MG63 (cell line): ENCODE measurements at regions not wholly inside any gene's neighbourhood (a gene's known extent, or its start where the extent isn't known, plus 50 kb on each side); places are given as distances from the start of the nearest gene placed in this dataset.
A peak's percentile ranks its signal among the peaks of the same experiment; 100 is the strongest.
"Not testable (repeated sequence)": the region's sequence is repeated elsewhere in the genome, so short reads cannot be mapped to it uniquely, and the experiment has no call there.

Source experiments
- DNase-seq: peaks from one replicate; pipeline ENCODE4 v3.0.0-alpha.2; 2020
- H3K27me3 ChIP-seq: fragments of 250-450 bp; sonication (Bioruptor Pico); 2 replicates; pipeline ENCODE4 v1.5.1; 2020; ENCODE audit warnings: mild to moderate bottlenecking, moderate library complexity
- H3K36me3 ChIP-seq: fragments of 250-450 bp; sonication (Bioruptor Pico); 2 replicates; pipeline ENCODE4 v1.5.1; 2020; ENCODE audit warnings: mild to moderate bottlenecking, moderate library complexity
- H3K4me3 ChIP-seq: fragments of 250-450 bp; sonication (Bioruptor Pico); 2 replicates; pipeline ENCODE4 v1.5.1; 2020; ENCODE audit warnings: mild to moderate bottlenecking, moderate library complexity
- H3K9me3 ChIP-seq: fragments of 250-450 bp; sonication (Bioruptor Pico); 2 replicates; pipeline ENCODE4 v1.5.1; 2020; ENCODE audit warnings: mild to moderate bottlenecking, moderate library complexity

DNA sequence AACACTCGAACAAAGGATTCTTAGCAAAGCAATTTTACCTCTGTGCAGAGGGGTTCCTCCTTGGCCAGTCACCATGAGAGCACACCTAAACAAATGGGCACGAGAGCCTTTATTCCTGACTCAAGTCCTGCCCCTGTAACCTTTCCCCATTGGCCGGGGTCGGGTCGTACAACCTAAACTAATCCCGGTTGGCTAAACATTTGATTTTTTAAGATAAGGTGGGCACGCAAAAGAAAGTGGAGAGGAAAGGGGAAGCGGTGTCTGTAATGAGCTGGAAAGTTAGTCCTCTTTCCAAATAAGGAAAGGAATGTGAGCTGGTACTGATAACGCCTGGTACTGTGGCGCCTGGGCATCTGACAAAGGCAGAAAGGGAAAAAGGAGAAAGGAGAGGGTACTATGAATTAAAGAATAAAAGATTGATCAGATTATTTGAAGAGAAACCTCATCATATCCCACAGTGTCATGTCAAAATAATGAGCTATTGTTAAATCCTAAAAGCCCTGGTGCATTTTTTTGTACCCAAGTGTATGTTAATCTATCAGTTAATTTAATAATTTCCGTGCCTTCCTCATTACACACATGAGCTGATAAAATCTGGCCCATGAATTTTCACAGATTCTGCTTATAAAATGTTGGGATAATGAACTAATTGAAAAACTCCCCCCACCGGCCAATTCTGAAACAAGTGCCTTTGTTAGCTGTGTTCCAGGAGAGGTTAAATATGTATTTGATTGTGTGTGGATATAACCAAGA, 335.7 kb downstream of the RFC3 start:
- no peaks in the 10 kb centered on the region for H3K27me3 ChIP-seq
- H3K4me3 ChIP-seq, result no peak overlapping the region
- DNase-seq, result no peak
- no peaks in the 10 kb centered on the region for H3K9me3 ChIP-seq
- no peaks in the 10 kb centered on the region for H3K36me3 ChIP-seq

DNA sequence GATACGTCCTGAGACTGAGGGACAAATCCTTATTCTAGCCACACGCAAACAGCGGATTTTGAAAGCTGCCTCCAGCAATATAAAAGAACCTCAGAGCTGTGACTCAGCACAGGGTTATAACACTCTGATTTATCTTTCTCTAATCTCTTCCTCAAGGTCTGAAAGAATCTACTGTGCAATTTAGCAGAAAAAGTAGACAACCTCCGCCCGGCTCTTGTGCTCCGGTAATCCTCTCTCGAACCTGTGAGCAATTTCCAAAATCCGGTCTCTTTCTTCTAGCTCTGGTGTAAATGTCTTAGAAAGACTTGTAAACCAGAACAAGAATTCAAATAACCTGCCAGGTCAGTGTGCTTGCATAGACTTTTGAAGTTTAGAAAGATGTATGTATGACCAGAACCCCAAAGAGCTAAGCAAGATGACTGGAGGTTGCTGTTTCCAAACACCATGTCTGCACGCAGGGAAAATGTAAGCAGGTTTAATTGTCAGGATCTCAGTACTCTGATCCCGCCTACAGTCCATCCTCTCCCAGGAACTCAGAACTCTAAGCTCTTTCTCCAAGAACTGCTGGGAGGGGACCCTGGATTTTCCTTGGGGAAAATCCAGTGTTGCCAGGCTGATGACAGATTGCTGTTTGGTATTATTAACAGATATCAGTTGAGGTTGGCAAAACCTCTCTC, 338.1 kb downstream of the RFC3 start:
- Histone ChIP-seq H3K9me3 (no peaks in the 10 kb centered on the region), H3K36me3 (no peaks in the 10 kb centered on the region), H3K27me3 (no peaks in the 10 kb centered on the region), H3K4me3 (peak overlapping the region; percentile 18)
- peak; percentile 12 for DNase-seq

DNA sequence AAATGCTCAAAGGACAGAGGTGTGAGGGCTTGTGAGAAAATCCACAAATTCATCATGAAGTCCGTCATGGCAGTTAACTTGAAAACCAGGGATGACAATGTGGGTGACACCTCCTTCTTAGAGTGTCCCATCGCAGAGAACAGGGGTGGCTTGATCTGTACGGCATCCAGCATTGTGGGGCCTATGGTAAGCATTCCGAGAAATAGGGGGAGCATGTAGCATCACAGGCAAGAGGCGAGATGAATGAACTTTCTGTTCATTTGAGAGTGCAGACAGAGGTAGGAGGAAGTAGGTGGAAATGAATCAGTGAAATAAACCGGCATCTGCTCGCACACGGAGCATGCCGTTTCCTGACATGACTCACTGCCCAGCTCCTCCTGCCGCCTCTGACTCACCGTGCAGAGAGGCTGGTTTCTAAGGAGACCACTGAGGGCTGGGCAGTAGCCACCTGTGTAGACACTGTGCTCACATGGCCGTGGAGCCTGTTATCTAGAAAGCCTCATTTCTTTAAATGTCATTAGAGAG, 339.0 kb downstream of the RFC3 start:
- H3K27me3 ChIP-seq, result no peaks in the 10 kb centered on the region
- no peaks in the 10 kb centered on the region for H3K36me3 ChIP-seq
- H3K4me3 ChIP-seq, result peak overlapping the region; percentile 11
- H3K9me3 ChIP-seq, result no peaks in the 10 kb centered on the region
- DNase-seq, result peak; percentile 93

DNA sequence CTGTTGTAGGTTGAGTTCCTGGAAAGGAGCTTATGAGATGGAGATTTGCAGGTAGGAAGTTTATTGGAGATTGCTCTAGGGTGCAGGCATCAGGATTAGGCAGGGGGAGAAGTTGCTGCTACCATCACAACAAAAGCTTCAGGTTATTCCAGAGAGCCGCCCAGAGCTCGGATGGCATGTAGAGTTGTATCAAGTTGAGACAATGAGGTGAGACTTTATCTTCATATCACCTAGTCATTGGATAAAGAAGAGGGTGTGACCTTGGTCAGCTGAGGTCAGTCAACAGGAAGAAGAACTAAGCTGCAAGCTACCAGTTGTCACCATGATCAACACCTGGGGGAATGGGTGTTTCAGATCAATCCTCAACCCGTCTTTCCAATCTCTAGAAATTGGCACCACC, 342.0 kb downstream of the RFC3 start:
- H3K27me3 ChIP-seq, result no peaks in the 10 kb centered on the region
- no peaks in the 10 kb centered on the region for H3K9me3 ChIP-seq
- no peaks in the 10 kb centered on the region for H3K36me3 ChIP-seq

DNA sequence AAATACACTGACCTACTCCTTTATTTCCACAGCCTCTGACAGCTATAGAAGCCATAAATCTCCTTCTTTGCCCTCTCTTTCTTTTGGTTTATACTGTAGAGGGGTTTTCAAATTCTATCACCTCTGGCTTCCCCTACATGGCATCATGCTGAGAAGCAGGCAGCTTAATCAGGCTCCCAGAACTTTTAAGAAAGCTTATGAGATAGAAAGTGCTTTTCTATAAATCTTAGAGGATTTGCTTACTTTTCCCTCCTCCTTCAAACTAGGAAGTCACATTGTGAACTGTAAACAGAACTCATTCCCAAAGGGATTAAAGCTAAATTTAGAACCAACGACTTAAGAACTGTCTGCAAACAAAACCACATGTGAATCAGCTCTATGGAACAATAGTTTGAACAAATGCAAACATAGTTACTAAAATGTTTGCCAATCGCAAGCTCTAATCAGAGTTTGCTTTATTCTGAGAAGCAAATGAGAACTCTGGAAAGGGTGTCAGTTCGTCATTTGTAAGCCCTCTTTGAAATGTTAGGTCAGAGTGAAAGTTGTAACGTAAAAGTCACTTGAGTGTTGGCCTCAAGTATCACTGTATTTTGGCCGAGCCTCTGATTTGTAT, 344.1 kb downstream of the RFC3 start:
- Histone ChIP-seq H3K9me3 (no peaks in the 10 kb centered on the region), H3K27me3 (no peaks in the 10 kb centered on the region), H3K36me3 (no peaks in the 10 kb centered on the region)

More for the DNA sequence above, 342.0 kb downstream of the RFC3 start:
- no peak for DNase-seq
- no peak overlapping the region for H3K4me3 ChIP-seq

DNA sequence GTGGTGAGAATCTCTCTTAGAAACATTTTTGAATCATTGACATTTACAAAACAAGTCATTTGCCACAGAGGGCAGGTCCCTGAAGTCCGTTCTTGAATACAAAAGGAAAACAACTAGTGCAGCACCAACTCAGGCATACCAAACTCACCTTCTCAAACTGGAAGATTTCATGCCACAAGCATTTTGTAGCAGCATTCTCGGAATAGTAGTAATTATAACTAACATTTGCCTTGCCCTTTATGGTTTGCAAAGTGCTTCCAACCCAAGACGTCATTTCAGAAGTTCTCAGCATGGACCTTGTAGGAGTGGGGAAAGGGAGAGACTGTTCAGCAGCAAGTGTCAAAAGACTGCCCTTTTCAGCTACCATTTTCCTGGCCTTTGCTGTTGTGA, 344.6 kb downstream of the RFC3 start:
- no peak for DNase-seq
- H3K36me3 ChIP-seq, result no peaks in the 10 kb centered on the region
- no peaks in the 10 kb centered on the region for H3K27me3 ChIP-seq
- no peaks in the 10 kb centered on the region for H3K9me3 ChIP-seq
- peak overlapping the region; percentile 2; the same call in 1 of the 2 replicates for H3K4me3 ChIP-seq

More for the DNA sequence above, 344.1 kb downstream of the RFC3 start:
- H3K4me3 ChIP-seq, result peak overlapping the region; percentile 2; the same call in 1 of the 2 replicates
- DNase-seq, result no peak

DNA sequence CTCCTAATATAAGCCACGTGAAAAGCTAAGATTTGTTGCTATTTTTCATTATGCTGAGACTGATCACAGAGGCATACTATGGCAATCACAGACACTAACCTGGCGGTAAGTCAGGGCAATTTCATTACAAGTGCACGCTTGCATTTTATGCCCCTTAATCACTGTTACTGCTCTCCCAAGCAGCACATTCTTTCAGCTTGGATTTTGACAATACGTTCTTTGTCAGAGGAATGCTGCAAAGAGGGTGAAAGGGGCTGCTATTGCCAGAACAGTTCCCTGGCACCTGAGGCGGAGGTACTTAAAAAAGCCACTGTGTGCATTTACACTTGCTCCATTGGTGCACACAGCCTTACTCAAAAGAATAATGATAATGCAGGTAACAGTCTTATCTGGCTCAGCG, 346.6 kb downstream of the RFC3 start:
- Histone ChIP-seq H3K36me3 (no peaks in the 10 kb centered on the region), H3K27me3 (no peaks in the 10 kb centered on the region), H3K4me3 (no peak overlapping the region), H3K9me3 (no peaks in the 10 kb centered on the region)
- DNase-seq, result no peak

DNA sequence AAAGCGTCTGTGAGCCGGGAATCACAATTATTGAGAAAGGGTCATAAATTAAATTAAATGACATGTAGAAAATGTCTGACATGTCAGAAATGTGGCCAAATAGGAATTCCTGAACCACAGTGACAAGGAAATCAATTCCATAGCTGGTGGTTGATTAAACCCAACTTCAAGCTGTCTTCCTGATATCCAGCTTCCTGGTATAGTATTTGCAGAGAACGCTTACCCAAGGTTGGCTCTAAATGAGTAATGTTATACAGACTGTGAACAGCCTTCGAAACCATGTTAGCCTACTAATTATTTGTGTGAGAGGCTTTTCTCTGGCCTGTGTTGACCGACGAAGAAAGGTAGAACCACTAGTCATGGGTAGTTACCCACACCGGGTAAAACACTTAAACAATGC, 347.2 kb downstream of the RFC3 start:
- H3K4me3 ChIP-seq, result no peak overlapping the region
- no peaks in the 10 kb centered on the region for H3K27me3 ChIP-seq
- H3K9me3 ChIP-seq, result no peaks in the 10 kb centered on the region
- H3K36me3 ChIP-seq, result no peaks in the 10 kb centered on the region
- no peak for DNase-seq

DNA sequence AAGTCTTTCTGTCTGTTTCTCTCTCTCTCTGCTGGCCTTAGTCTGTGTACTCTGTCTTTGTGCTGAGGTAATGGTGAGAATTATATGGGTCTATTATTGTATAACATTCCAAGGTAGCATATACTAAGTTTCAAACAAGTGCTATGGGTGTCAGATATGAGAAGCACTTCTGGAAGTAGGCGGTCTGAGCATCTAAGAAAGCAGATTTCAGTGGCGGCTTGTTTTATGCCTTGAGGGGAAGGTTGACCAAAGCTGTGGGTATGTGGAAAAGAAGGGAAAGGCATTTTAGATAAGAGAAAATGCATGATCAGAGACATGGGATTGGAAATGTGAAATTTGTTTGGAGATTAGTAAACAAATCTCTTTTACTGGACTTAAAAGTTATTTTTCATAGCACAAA, 348.5 kb downstream of the RFC3 start:
- DNase-seq, result no peak
- Histone ChIP-seq H3K9me3 (no peaks in the 10 kb centered on the region), H3K4me3 (no peak overlapping the region), H3K27me3 (no peaks in the 10 kb centered on the region), H3K36me3 (no peaks in the 10 kb centered on the region)

DNA sequence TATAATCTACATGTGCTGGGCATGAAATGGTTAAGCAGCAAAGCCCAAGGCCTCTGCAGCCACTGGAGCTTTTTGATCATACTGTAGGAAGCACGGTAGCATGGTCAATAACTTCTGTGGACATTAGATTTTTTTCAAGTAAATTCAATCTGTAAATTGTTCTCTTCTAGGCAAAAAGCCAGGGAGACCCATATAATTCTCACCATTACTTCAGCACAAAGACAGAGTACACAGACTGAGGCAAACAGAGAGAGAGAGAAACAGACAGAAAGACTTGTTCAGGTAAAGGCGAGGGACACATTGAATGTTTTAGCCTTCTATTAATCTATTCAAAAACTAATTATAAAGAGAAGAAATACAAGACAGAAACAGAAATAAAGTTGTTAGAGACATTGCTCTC, 349.4 kb downstream of the RFC3 start:
- Histone ChIP-seq H3K4me3 (no peak overlapping the region), H3K27me3 (no peaks in the 10 kb centered on the region), H3K36me3 (no peaks in the 10 kb centered on the region)

DNA sequence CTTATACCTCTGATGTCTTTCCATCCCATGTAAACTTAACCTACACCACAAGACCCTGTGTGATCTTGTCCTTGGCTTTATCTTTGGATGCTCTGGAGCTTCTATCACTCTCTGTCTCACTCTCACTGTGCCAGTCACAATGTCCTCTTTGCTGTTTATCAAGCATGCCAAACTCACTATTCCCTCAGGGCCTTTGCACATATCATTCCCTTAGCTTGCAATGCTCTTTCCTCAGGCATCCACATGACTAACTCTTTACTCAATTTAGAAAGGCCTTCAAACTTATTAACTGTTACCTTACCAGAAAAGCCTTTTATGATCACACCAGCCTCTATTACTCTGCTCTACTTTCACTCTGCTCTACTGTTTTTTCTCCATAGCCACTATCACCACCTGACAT, 354.1 kb downstream of the RFC3 start:
- no peak for DNase-seq
- H3K27me3 ChIP-seq, result no peaks in the 10 kb centered on the region
- H3K4me3 ChIP-seq, result no peak overlapping the region
- no peaks in the 10 kb centered on the region for H3K9me3 ChIP-seq
- H3K36me3 ChIP-seq, result no peaks in the 10 kb centered on the region

More for the DNA sequence above, 349.4 kb downstream of the RFC3 start:
- no peaks in the 10 kb centered on the region for H3K9me3 ChIP-seq
- no peak for DNase-seq

DNA sequence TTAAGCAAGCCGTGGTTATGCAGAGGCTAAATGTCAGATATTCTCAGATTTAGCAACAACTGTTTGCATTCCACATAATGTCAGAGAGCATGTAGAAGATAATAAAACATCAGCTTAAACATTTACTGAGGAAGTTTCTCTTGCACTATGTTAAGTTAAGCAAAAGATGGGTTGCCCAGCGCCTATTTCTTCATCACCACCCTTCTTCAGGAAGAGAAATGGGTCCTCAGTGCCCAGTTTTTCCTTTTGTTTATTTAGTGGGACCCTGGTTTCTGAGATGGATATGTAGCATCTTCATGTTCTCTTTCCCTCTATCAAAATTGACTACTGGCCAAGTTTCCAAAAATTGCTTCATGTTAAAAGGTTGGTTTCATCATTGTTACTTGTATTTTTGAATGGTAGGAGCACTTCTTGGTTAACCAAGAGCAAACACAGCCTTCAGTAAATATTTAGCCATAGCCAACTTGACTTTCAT, 356.8 kb downstream of the RFC3 start:
- Histone ChIP-seq H3K9me3 (no peaks in the 10 kb centered on the region), H3K4me3 (no peak overlapping the region), H3K36me3 (no peaks in the 10 kb centered on the region), H3K27me3 (no peaks in the 10 kb centered on the region)
- no peak for DNase-seq

DNA sequence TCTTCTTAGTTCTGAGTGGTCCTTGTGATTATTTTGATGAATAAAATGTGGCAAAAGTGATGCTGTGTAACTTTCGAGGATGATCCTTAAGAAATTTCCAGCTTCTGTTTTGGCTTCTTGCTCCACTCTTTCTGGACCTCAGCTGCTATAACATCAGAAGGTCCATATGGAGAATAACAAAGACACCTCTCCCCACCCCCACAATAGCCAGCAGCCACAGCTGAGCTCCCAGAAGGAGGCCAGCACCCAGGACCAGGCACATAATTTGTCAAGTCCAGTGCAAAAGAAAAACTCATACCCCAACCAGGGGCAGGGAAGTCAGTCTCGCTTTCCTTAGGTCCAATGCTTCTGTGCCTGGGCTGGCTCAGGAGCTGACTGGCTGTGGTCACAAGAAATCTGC, 357.6 kb downstream of the RFC3 start:
- H3K9me3 ChIP-seq, result no peaks in the 10 kb centered on the region
- H3K27me3 ChIP-seq, result no peaks in the 10 kb centered on the region
- no peaks in the 10 kb centered on the region for H3K36me3 ChIP-seq
- no peak overlapping the region for H3K4me3 ChIP-seq
- DNase-seq, result no peak

DNA sequence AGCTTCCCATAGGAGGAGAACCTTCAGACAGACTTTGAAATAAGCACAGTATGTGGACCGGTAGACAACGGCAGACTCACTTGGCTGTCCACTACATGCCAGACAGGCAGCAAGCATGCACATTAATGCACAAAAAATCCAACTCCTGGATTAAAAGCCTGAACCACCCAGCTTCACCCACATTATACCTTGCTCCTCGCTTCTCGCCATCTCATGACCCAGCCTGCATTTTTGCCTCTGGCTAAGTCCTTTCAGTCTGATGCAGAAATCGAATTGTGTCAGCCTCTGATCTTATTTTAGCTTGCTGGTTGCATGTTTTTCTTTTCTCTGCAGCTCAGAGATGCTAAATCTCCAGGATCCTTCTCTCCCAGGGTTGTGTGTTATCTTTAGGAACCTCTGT, 358.7 kb downstream of the RFC3 start:
- no peak for DNase-seq
- H3K27me3 ChIP-seq, result no peaks in the 10 kb centered on the region
- no peak overlapping the region for H3K4me3 ChIP-seq
- no peaks in the 10 kb centered on the region for H3K36me3 ChIP-seq
- no peaks in the 10 kb centered on the region for H3K9me3 ChIP-seq

DNA sequence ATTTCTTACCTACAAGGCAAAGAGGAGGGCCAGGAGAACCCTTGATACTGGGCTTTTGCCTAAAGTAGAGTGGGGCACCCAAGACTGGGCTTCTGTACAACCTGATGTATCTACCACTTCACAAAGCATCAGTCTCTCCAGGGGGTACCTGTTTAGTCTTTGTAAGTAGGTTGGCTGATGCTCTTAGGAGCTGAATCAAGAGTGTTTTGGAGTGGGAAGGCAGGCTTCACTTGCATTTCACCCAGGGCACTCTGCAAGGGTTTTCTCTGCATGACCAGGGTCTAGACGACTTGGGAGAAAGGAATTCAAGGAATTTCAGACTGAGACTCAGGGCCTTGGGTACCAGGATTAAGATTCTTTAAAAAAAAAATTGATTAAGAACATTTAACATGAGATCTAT, 361.5 kb downstream of the RFC3 start:
- Histone ChIP-seq H3K9me3 (no peaks in the 10 kb centered on the region), H3K36me3 (no peaks in the 10 kb centered on the region), H3K4me3 (no peak overlapping the region), H3K27me3 (no peaks in the 10 kb centered on the region)
- no peak for DNase-seq

DNA sequence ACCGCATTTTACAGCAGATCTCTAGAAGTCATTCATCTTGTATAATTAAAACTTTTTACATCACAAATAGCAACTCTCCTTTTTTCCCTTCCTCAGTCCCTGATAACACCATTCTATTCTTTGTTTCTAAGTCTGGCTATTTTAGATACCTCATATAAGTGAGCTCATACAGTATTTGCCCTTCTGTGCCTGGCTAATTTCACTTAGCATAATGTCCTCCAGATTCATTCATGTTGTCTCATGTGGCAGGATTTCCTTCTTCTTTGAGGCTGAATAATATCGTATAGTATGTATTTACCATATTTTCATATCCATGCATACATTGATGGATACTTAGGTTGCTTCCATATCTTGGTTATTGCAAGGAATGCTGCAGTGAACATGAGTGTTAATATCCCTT, 362.0 kb downstream of the RFC3 start:
- H3K9me3 ChIP-seq, result no peaks in the 10 kb centered on the region
- H3K36me3 ChIP-seq, result no peaks in the 10 kb centered on the region
- no peak overlapping the region for H3K4me3 ChIP-seq
- H3K27me3 ChIP-seq, result no peaks in the 10 kb centered on the region
- DNase-seq, result no peak

DNA sequence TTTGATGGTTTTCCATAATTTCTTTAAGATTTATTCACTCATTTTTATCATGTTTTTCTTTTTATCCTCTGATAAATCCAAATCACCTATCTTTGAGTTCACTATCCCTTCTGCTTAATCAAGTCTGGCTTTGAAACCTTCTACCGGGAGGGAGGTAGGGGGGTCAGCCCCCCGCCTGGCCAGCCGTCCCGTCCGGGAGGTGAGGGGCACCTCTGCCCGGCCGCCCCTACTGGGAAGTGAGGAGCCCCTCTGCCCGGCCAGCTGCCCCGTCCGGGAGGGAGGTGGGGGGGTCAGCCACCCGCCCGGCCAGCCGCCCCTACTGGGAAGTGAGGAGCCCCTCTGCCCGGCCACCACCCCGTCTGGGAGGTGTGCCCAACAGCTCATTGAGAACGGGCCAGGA, 363.3 kb downstream of the RFC3 start:
- H3K4me3 ChIP-seq, H3K36me3 ChIP-seq, DNase-seq, H3K27me3 ChIP-seq, H3K9me3 ChIP-seq: not testable (repeated sequence)
